ENCODE measurements at regions not wholly inside any gene's neighbourhood (a gene's known extent, or its start where the extent isn't known, plus 50 kb on each side); places are given as distances from the start of the nearest gene placed in this dataset.

Small RNA genes in the stretch of these regions (small RNA-seq; reads per million reads assigned to genes)
- gene AL353626.2 (0 reads per million in 3 donors), gene MIR1299 (0 reads per million in 3 donors)

Measured in sigmoid colon (tissue), 3 donors.